ENCODE measurements at regions not wholly inside any gene's neighbourhood (a gene's known extent, or its start where the extent isn't known, plus 50 kb on each side); places are given as distances from the start of the nearest gene placed in this dataset.
"Not testable (repeated sequence)": the region's sequence is repeated elsewhere in the genome, so short reads cannot be mapped to it uniquely, and the experiment has no call there.

GRCh38 chr5:101205065-101205464, 302.0 kb upstream of the ST8SIA4 start:
- TF ChIP-seq CTCF (IDR thresholded peaks at IDR 0.05; ENCODE audit: insufficient read depth, low read length); POLR2AphosphoS5 (IDR thresholded peaks at IDR 0.05; ENCODE audit: low read depth); REST (IDR thresholded peaks at IDR 0.05; ENCODE audit: insufficient replicate concordance, low read depth): not testable (repeated sequence)
